ENCODE measurements at regions not wholly inside any gene's neighbourhood (a gene's known extent, or its start where the extent isn't known, plus 50 kb on each side); places are given as distances from the start of the nearest gene placed in this dataset.

GRCh38 chr16:52054326-52054725 is 492.6 kb downstream of the TOX3 start:
- TF ChIP-seq CTCF (conservative IDR thresholded peaks at IDR 0.05) (no peak), EZH2 (IDR thresholded peaks at IDR 0.05; ENCODE audit: low read depth) (no peak)
